Tibial nerve (tissue), 3 donors: ENCODE measurements at regions not wholly inside any gene's neighbourhood (a gene's known extent, or its start where the extent isn't known, plus 50 kb on each side); places are given as distances from the start of the nearest gene placed in this dataset.

Experiments used
- POLR2A ChIP-seq, 2 donors: fragments of 450-650 bp; IDR thresholded peaks; one replicate each; pipeline ENCODE4 v1.6.1; 2017; ENCODE audit warnings: antibody characterized with exemption in 2 of 2, mild to moderate bottlenecking in 2 of 2, moderate library complexity in 2 of 2
- TF ChIP-seq, protein P1 (sequence below), 5 experiments: fragments of 200-600 bp in 3 of 5; fragments of 450-650 bp in 2 of 5; sonication (generic) in 3 of 5; IDR thresholded peaks; one replicate each; pipeline ENCODE4 v1.5.1; 2016 to 2019; ENCODE audit warnings: antibody characterized with exemption in 5 of 5, mild to moderate bottlenecking in 3 of 5, moderate library complexity in 2 of 5

- no peak for TF ChIP-seq POLR2A (IDR thresholded peaks at IDR 0.05)
- TF ChIP-seq, protein P1, sequence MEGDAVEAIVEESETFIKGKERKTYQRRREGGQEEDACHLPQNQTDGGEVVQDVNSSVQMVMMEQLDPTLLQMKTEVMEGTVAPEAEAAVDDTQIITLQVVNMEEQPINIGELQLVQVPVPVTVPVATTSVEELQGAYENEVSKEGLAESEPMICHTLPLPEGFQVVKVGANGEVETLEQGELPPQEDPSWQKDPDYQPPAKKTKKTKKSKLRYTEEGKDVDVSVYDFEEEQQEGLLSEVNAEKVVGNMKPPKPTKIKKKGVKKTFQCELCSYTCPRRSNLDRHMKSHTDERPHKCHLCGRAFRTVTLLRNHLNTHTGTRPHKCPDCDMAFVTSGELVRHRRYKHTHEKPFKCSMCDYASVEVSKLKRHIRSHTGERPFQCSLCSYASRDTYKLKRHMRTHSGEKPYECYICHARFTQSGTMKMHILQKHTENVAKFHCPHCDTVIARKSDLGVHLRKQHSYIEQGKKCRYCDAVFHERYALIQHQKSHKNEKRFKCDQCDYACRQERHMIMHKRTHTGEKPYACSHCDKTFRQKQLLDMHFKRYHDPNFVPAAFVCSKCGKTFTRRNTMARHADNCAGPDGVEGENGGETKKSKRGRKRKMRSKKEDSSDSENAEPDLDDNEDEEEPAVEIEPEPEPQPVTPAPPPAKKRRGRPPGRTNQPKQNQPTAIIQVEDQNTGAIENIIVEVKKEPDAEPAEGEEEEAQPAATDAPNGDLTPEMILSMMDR (IDR thresholded peaks at IDR 0.05) = no peak
Measured at GRCh38 chr11:24422376-24422775, 74.5 kb upstream of the LUZP2 start.
